ENCODE measurements at regions not wholly inside any gene's neighbourhood (a gene's known extent, or its start where the extent isn't known, plus 50 kb on each side); places are given as distances from the start of the nearest gene placed in this dataset.

DNA sequence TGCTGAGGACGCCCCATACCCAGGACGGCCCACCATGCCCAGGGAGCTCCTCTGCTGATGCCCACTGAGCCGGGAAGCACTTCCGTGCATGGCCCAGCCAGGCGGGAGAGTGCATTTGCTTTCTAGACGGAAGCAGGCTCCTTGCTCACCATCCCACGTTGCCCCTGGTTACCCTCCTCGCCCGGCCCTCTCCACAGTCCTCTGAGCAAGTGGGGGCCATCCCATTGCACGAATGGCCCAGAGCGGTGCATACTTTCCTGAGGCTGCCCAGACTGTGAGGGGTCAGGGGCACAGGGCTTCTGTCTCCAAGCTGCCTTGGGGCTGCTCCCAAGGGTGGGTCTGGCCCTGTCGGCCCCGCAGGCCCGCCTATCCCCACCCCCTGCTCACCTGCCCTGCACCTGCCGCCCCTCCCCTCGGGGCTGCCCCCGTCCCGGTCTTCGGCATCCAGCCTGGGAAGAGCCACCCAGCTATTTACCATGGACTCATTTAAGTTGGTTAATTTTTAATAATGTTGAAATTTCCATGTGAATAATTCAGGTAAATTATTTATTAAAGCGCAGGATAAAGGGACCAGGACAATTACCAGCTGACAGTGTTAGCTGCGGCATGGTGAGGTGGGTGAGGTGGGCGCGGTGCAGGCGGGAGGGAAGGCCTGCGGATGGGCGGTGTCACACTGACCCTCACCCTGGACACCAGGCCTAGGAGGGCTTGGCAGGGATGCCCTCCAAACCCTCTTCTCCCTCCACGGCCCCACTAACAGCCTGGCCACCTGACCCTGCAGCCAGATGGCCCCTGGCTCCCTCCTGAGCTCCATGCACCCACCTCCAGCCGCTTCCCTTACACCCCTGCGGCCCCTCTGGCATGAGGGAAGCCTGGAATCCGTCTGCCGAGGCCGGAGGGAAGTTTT lies 104.4 kb downstream of the MICALL2 start:
- TF ChIP-seq ZNF263 (CRISPR knock-in tag; IDR thresholded peaks at IDR 0.05; ENCODE audit: low read depth) (no peak), GRHL2 (CRISPR knock-in tag; IDR thresholded peaks at IDR 0.05; ENCODE audit: insufficient replicate concordance, severe bottlenecking) (no peak), E2F1 (CRISPR knock-in tag; IDR thresholded peaks at IDR 0.05) (no peak)
- TF ChIP-seq, protein P1, sequence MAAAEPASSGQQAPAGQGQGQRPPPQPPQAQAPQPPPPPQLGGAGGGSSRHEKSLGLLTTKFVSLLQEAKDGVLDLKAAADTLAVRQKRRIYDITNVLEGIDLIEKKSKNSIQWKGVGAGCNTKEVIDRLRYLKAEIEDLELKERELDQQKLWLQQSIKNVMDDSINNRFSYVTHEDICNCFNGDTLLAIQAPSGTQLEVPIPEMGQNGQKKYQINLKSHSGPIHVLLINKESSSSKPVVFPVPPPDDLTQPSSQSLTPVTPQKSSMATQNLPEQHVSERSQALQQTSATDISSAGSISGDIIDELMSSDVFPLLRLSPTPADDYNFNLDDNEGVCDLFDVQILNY (CRISPR knock-in tag; IDR thresholded peaks at IDR 0.05): no peak
- TF ChIP-seq, protein P2, sequence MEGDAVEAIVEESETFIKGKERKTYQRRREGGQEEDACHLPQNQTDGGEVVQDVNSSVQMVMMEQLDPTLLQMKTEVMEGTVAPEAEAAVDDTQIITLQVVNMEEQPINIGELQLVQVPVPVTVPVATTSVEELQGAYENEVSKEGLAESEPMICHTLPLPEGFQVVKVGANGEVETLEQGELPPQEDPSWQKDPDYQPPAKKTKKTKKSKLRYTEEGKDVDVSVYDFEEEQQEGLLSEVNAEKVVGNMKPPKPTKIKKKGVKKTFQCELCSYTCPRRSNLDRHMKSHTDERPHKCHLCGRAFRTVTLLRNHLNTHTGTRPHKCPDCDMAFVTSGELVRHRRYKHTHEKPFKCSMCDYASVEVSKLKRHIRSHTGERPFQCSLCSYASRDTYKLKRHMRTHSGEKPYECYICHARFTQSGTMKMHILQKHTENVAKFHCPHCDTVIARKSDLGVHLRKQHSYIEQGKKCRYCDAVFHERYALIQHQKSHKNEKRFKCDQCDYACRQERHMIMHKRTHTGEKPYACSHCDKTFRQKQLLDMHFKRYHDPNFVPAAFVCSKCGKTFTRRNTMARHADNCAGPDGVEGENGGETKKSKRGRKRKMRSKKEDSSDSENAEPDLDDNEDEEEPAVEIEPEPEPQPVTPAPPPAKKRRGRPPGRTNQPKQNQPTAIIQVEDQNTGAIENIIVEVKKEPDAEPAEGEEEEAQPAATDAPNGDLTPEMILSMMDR (IDR thresholded peaks at IDR 0.05): no peak

Data from WTC11 (cell line).